ENCODE measurements at regions not wholly inside any gene's neighbourhood (a gene's known extent, or its start where the extent isn't known, plus 50 kb on each side); places are given as distances from the start of the nearest gene placed in this dataset.

DNA sequence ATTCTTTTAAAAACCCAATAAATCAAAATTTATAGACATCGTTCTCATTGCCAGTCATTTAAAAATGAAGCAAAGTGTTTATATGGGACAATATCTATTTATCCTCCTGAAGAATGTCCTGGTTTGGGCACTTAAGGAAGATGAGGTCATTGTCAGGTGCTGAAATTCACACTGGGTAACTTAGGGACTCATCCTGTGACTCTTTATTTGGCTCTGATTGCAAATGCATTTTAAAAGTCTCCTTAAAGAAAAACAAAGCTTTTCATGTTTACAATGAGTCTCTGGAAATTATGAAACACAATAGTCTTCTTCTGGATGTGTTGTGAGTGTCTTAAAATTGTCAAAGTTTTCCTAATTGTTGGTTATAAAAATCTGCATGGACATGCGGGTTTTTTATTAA, 69.5 kb upstream of the GPR158 start:
- TF ChIP-seq, protein P1, sequence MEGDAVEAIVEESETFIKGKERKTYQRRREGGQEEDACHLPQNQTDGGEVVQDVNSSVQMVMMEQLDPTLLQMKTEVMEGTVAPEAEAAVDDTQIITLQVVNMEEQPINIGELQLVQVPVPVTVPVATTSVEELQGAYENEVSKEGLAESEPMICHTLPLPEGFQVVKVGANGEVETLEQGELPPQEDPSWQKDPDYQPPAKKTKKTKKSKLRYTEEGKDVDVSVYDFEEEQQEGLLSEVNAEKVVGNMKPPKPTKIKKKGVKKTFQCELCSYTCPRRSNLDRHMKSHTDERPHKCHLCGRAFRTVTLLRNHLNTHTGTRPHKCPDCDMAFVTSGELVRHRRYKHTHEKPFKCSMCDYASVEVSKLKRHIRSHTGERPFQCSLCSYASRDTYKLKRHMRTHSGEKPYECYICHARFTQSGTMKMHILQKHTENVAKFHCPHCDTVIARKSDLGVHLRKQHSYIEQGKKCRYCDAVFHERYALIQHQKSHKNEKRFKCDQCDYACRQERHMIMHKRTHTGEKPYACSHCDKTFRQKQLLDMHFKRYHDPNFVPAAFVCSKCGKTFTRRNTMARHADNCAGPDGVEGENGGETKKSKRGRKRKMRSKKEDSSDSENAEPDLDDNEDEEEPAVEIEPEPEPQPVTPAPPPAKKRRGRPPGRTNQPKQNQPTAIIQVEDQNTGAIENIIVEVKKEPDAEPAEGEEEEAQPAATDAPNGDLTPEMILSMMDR (IDR thresholded peaks at IDR 0.05): no peak

DNA sequence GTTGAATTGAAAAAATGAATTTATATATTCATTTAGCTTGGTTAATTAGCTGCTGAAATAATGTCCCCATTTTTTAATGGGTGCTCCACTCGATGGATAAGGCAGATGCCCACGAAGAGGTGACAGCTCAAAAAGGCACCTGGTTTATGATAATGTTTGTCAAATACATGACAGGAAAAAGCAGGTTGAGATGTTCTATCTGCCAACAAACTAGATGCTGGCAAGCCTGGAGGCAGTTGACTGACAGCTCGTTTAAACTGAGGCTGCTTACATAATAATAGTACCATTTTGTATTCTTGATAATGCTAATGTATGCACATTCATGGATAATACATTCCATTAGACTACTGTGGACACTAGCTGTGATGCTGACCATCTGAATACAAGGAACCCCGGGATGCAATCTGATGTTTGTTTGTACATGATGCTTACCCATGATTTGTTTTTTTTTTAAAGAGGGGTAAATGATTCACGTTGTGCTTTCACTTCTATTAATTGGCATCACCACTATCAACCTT, 69.0 kb upstream of the GPR158 start:
- TF ChIP-seq, protein P1 (IDR thresholded peaks at IDR 0.05): no peak

DNA sequence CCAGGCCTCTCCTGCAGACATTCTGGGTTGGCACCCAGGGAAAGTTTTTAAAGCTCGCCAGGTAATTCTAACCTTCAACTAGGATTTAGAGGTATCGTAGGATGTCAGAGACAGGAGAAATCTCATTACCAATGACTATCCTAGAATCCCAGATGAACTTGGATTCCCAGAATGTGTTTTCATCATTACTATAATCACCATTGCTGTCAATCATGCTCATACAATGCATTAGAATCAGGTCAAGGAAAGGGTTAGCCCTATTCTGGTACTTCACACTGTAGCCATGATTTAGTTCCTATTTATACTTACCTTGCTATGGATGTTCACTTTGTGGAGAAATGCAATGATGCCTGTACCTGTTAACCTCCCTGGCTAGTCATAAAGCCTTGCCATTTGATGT, 67.0 kb upstream of the GPR158 start:
- TF ChIP-seq, protein P1 (IDR thresholded peaks at IDR 0.05): no peak

DNA sequence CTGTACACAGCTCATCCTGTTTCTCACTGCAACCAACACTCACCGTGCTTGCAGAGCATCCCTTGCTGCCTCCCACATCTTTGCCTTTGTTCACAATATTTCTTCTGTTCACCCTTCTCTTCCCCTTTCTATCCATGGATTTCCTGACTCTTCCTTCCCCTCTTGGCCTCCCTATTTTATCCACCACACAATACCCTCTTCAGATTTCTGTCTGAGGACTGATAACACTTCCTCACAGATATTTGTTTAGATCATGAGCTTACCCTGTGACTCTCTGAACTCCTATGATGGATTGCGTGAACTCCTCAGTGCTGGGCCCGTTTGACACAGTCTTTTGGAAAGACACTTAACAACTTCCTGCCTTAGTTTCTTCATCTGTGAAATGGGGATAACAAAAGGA, 62.8 kb upstream of the GPR158 start:
- TF ChIP-seq, protein P1 (IDR thresholded peaks at IDR 0.05): no peak

DNA sequence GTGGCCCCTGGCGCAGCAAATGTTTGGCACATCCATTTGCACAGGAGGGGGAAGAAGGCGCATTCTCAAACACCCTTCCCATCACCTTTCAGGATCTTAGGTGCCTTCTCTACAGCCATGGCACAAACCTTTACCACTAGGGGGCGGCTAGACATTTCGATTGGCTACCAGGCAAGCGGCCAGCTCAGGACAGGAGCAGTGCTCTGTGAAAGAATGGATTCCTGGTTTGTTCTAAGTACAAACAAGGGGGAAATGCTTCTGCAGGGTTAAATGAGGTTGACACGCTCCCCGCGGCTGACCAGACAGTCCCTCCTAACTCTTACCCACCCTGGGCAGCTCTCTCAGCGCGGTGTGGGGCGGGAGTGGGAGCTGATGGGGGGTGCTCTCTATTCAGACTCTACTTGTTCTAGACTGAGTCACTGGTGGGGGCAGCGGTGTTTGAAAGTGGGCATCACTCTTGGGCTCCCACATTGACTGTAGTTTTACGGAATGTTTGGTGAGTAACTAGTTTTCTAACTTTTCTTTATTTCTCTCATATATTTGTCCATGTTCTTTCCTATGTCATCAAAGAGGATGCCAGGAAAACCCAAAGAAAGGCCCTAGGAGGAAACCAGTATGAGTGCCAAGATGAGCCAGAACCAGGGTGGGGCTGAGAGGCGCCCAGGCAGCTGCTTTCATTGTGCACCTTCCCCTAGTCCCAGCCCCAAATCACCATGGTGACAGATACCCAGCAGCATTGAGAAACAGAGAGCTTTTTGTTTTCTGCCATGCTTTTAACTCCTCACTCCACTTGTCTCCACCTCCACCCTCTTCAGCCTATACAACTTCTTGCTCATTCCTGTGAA, 61.4 kb upstream of the GPR158 start:
- TF ChIP-seq, protein P1 (IDR thresholded peaks at IDR 0.05): peak; percentile 82

DNA sequence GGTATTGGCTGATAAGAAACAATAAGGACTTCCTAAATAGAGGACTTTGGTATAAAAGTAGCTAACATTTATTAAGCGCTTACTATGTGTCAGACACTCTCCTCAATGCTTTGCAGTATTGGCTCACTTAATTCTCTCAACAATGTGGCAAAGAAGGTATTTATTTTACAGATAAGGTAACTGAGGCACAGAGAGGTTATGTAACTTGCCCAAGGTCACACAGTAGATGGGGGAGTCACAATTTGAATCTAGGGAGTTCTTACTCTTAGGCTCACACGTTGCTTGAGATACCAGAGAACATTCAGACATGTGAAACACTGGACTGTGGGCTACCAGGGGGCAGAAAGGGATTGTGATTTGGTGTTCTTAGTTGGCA, 60.8 kb upstream of the GPR158 start:
- TF ChIP-seq, protein P1 (IDR thresholded peaks at IDR 0.05): no peak

DNA sequence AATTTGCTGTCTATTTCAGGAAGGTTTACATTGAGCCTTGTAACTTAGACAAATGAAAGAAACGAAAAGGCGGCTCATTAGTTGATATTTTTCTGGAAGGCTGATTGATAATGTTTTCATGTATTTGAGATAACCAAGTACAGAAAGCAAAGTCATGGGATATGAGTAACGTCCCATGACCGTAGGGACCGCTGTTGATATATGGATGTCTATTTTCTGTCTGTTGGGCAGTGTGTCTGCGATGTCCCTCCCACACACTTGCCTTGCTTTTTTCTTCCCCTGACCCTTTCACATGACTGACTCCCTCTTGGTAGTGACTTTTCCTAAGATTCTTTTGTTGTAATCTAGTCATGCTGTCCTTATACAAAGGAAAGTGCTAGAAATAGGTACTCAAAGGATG, 57.0 kb upstream of the GPR158 start:
- TF ChIP-seq, protein P1 (IDR thresholded peaks at IDR 0.05): no peak

Data from LNCAP (cell line).